SK-N-SH treated with all-trans-retinoic acid at 6 μM for 48 hours (cell line): ENCODE measurements at regions not wholly inside any gene's neighbourhood (a gene's known extent, or its start where the extent isn't known, plus 50 kb on each side); places are given as distances from the start of the nearest gene placed in this dataset.

Experiments
- ISL1 ChIP-seq: fragments of 250-450 bp; sonication (Bioruptor Pico); IDR thresholded peaks from 2 replicates; pipeline ENCODE4 v2.1.2; 2022; ENCODE audit warnings: mild to moderate bottlenecking, moderate library complexity
- OSR1 ChIP-seq: fragments of 250-450 bp; sonication (Bioruptor Pico); IDR thresholded peaks from 2 replicates; pipeline ENCODE4 v1.8.0; 2022; ENCODE audit warnings: moderate library complexity, mild to moderate bottlenecking, inconsistent platforms
- POU6F1 ChIP-seq: fragments of 250-450 bp; sonication (Bioruptor Pico); IDR thresholded peaks from 2 replicates; pipeline ENCODE4 v1.8.0; 2021; ENCODE audit warnings: low read depth, mild to moderate bottlenecking, moderate library complexity, borderline replicate concordance
- PPARA ChIP-seq: fragments of 250-450 bp; sonication (Bioruptor Pico); IDR thresholded peaks from 2 replicates; pipeline ENCODE4 v1.5.0; 2020; ENCODE audit warnings: mild to moderate bottlenecking, borderline replicate concordance
- RARB ChIP-seq: fragments of 250-450 bp; sonication (Bioruptor Pico); IDR thresholded peaks from 2 replicates; pipeline ENCODE4 v1.8.0; 2021; ENCODE audit warnings: mild to moderate bottlenecking, moderate library complexity
- TOX ChIP-seq: fragments of 250-450 bp; sonication (Bioruptor Pico); IDR thresholded peaks from 2 replicates; pipeline ENCODE4 v1.8.0; 2021; ENCODE audit warnings: mild to moderate bottlenecking, moderate library complexity, borderline replicate concordance
- TSHZ2 ChIP-seq: fragments of 250-450 bp; sonication (Bioruptor Pico); IDR thresholded peaks from 2 replicates; pipeline ENCODE4 v1.5.0; 2020; ENCODE audit warnings: mild to moderate bottlenecking, moderate library complexity
- ZFP3 ChIP-seq: fragments of 250-450 bp; sonication (Bioruptor Pico); IDR thresholded peaks from 2 replicates; pipeline ENCODE4 v1.5.0; 2020; ENCODE audit warnings: mild to moderate bottlenecking, moderate library complexity
- ZFP30 ChIP-seq: fragments of 450-650 bp; formaldehyde crosslinking; IDR thresholded peaks from 2 replicates; pipeline ENCODE4 v1.5.0; 2022; ENCODE audit warnings: mild to moderate bottlenecking, moderate library complexity
- ZNF8 ChIP-seq: fragments of 450-650 bp; formaldehyde crosslinking; IDR thresholded peaks from 2 replicates; pipeline ENCODE4 v1.5.0; 2020; ENCODE audit warnings: mild to moderate bottlenecking, moderate library complexity
- TF ChIP-seq, protein P1 (sequence below): fragments of 250-450 bp; sonication (Bioruptor Pico); IDR thresholded peaks from 2 replicates; pipeline ENCODE4 v1.8.0; 2020; ENCODE audit warnings: mild to moderate bottlenecking, moderate library complexity, borderline replicate concordance

DNA sequence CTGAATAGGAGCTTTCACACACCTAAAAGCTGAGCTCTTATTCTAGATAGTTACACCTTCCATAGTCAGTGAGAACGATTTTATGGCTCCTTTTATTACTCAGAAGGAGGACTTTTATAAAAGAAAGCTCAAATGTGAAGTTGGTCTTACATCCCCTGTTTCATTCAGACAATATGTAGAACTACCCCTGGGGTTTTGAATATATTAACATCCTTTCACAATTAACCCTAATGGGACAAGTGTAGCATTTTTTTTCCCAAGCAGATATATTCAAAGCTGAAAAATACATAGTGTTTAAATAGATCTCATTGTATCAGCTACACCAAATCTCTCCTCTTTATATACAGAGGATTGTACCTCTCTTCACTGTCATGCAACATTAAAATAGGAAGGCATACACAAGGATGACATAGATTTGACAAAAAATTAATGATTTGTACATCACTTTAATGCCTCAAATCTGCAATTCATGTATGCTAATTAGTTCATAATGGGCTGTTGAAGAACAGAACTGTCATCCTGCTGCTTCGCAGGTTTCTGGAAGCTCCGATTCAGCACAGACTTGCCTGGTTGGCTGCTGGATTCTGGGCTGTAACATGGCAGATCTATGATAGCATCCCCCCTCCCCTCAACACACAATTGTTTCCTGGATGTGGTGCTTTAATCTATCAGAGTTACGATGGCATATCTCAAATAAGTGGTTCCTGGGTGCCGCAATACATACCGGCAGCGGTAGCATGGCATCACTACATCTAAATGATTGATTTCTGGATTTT, 129.7 kb upstream of the PARD3B start:
- TF ChIP-seq ZFP30 (CRISPR knock-in tag) (no peak), ISL1 (no peak), POU6F1 (CRISPR knock-in tag) (no peak), OSR1 (CRISPR knock-in tag) (no peak), ZNF8 (no peak), PPARA (CRISPR knock-in tag) (no peak), RARB (no peak), TSHZ2 (CRISPR knock-in tag) (no peak), TOX (CRISPR knock-in tag) (no peak), ZFP3 (CRISPR knock-in tag) (no peak)
- TF ChIP-seq, protein P1, sequence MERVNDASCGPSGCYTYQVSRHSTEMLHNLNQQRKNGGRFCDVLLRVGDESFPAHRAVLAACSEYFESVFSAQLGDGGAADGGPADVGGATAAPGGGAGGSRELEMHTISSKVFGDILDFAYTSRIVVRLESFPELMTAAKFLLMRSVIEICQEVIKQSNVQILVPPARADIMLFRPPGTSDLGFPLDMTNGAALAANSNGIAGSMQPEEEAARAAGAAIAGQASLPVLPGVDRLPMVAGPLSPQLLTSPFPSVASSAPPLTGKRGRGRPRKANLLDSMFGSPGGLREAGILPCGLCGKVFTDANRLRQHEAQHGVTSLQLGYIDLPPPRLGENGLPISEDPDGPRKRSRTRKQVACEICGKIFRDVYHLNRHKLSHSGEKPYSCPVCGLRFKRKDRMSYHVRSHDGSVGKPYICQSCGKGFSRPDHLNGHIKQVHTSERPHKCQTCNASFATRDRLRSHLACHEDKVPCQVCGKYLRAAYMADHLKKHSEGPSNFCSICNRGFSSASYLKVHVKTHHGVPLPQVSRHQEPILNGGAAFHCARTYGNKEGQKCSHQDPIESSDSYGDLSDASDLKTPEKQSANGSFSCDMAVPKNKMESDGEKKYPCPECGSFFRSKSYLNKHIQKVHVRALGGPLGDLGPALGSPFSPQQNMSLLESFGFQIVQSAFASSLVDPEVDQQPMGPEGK (CRISPR knock-in tag), result no peak
